MCF 10A (cell line): ENCODE measurements at regions not wholly inside any gene's neighbourhood (a gene's known extent, or its start where the extent isn't known, plus 50 kb on each side); places are given as distances from the start of the nearest gene placed in this dataset.
A peak's percentile ranks its signal among the peaks of the same experiment; 100 is the strongest.

ENCODE experiments used
- BruUV-seq: library from RNA; stranded (reverse); fragments of 400-500 nt; replicated peaks from 2 replicates; lab custom pipeline; 2021; lab: Mats Ljungman, UMichigan
- CTCF ChIA-PET: fragments of 300-600 bp; sonication (Branson Sonifier 250); formaldehyde crosslinking; extraction: SDS; loops from one replicate; lab custom pipeline; 2021; ENCODE audit warnings: antibody characterized with exemption, inconsistent platforms; lab: Yijun Ruan, JAX
- POLR2A ChIA-PET: fragments of 300-600, 350-650 bp; sonication (Branson Sonifier 250); formaldehyde crosslinking; extraction: SDS; loops from one replicate; lab custom pipeline; 2020; ENCODE audit warnings: antibody characterized with exemption, inconsistent platforms; lab: Yijun Ruan, JAX
- DNase-seq: peaks from one replicate; pipeline ENCODE4 v3.0.0-alpha.2; 2018; ENCODE audit not compliant: unreplicated experiment
- H3K27ac Mint-ChIP-seq: one replicate; pipeline ENCODE4 v1.8.0; 2022; ENCODE audit warnings: mild to moderate bottlenecking, low read depth, mixed read lengths; ENCODE audit not compliant: unreplicated experiment
- H3K27me3 Mint-ChIP-seq: one replicate; pipeline ENCODE4 v1.8.0; 2022; ENCODE audit warnings: mixed read lengths; ENCODE audit not compliant: insufficient read depth, unreplicated experiment
- H3K36me3 Mint-ChIP-seq: one replicate; pipeline ENCODE4 v1.8.0; 2022; ENCODE audit warnings: mild to moderate bottlenecking, moderate library complexity, mixed read lengths; ENCODE audit not compliant: insufficient read depth, unreplicated experiment
- H3K4me1 Mint-ChIP-seq: one replicate; pipeline ENCODE4 v1.8.0; 2022; ENCODE audit warnings: mixed read lengths; ENCODE audit not compliant: insufficient read depth, unreplicated experiment
- H3K4me3 Mint-ChIP-seq: one replicate; pipeline ENCODE4 v1.8.0; 2022; ENCODE audit warnings: mild to moderate bottlenecking, moderate library complexity, mixed read lengths; ENCODE audit not compliant: unreplicated experiment
- H3K9me3 Mint-ChIP-seq: one replicate; pipeline ENCODE4 v1.8.0; 2022; ENCODE audit warnings: mixed read lengths; ENCODE audit not compliant: unreplicated experiment
- intact Hi-C: fragments of 100-400 bp; cut with micrococcal nuclease; formaldehyde crosslinking; loops from 2 replicates; pipeline ENCODE4 v1.14.1; 2022
- TF ChIP-seq, protein P1 (sequence below): fragments of 200-600 bp; IDR thresholded peaks from one replicate; pipeline ENCODE4 v1.8.0; 2022; ENCODE audit warnings: antibody characterized with exemption, mild to moderate bottlenecking; ENCODE audit not compliant: unreplicated experiment

DNA sequence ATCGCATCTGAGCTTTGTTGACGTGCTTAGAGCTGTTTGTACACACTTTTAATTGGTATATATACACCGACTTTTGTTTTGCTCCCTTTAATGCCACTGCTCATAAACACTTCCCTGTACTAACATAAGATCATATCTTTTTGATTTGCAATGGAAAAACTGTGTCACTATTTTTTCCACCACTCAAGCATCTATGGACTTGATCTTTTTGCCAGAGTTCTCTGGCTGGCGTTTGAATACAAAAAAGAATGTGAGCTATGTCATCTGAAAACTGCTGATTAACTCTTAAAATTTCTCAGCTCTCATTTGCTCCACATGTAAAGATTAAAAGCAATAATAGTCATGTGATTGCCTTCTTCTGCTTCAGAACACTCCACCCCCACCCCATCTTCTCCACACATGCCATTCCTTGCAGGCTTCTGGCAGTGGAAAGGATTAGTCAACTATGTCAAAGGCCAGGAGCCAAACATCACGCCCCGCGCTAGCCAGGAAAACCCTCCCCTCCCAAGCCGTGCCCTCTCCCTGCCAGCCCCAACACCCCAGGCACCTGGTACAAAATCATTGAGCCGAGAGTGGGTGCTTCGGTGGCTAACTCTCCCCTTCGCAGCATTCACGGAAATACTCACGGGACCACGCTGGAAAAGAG lies 123.4 kb upstream of the MEF2A start:
- TF ChIP-seq, protein P1, sequence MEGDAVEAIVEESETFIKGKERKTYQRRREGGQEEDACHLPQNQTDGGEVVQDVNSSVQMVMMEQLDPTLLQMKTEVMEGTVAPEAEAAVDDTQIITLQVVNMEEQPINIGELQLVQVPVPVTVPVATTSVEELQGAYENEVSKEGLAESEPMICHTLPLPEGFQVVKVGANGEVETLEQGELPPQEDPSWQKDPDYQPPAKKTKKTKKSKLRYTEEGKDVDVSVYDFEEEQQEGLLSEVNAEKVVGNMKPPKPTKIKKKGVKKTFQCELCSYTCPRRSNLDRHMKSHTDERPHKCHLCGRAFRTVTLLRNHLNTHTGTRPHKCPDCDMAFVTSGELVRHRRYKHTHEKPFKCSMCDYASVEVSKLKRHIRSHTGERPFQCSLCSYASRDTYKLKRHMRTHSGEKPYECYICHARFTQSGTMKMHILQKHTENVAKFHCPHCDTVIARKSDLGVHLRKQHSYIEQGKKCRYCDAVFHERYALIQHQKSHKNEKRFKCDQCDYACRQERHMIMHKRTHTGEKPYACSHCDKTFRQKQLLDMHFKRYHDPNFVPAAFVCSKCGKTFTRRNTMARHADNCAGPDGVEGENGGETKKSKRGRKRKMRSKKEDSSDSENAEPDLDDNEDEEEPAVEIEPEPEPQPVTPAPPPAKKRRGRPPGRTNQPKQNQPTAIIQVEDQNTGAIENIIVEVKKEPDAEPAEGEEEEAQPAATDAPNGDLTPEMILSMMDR = no peak
- peak overlapping the region; percentile 60 for H3K4me3 Mint-ChIP-seq
- DNase-seq = peak; percentile 90
- peak overlapping the region; percentile 88 for H3K27ac Mint-ChIP-seq
- peaks cover 7% of the 10 kb centered on the region for H3K36me3 Mint-ChIP-seq
- no peaks in the 10 kb centered on the region for H3K27me3 Mint-ChIP-seq
- ChIA-PET POLR2A (interaction anchor here (0.5 to 5.1 kb wide), 12 partner anchors 8 to 414 kb away, joined by 3 to 36 read pairs (median 4); partner anchors contain the start of gene MEF2A), CTCF (interaction anchor here (1.6 to 1.7 kb wide), 2 partner anchors 156 to 262 kb away, joined by 5 read pairs; no protein-coding TSS in a partner anchor)
- no TSS peak for BruUV-seq
- no peaks in the 10 kb centered on the region for H3K9me3 Mint-ChIP-seq
- peaks cover 28% of the 10 kb centered on the region for H3K4me1 Mint-ChIP-seq
- intact Hi-C loops = no loop called here

DNA sequence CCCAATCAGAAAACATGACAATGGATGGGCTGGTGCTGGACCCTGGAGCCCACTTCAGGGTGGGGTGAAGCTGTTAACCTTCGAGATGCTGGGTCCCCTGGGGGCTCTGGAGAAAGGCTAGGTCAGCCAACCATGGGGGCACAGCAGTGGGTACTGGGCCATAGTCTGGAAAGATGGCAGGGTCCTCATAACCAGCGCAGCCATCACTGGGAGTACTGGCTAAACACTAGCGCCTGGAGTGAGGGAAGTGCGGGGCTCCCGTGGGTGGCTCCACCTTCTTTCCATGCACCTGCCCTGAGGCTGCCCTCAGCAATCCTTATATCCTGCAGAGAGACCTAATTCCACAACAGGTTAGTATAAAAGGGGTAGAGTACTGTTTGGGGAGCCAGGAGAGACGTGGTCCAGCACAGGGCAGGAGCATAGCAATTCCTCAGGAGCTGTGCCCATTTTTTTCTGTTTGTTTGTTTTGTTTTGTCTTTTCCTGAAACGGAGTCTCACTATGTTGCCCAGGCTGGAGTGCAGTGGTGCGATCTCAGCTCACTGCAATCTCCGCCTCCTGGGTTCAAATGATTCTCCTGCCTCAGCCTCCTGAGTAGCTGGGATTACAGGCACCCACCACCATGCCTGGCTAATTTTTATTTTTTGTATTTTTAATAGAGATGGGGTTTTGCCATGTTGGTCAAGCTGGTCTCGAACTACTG lies 122.6 kb upstream of the MEF2A start:
- no TSS peak for BruUV-seq
- DNase-seq = no peak
- Mint-ChIP-seq H3K4me1 (peaks cover 28% of the 10 kb centered on the region), H3K36me3 (peaks cover 7% of the 10 kb centered on the region), H3K4me3 (peak overlapping the region; percentile 60), H3K27me3 (no peaks in the 10 kb centered on the region), H3K9me3 (no peaks in the 10 kb centered on the region), H3K27ac (peak overlapping the region; percentile 88)
- ChIA-PET CTCF (interaction anchor here (0.6 to 1.7 kb wide), 3 partner anchors 34 to 261 kb away, joined by 3 to 5 read pairs (median 3); no protein-coding TSS in a partner anchor), POLR2A (interaction anchor here (0.5 to 5.1 kb wide), 8 partner anchors 10 to 261 kb away, joined by 3 to 36 read pairs (median 4); partner anchors contain the start of gene MEF2A)
- intact Hi-C loops = no loop called here
- TF ChIP-seq, protein P1 = no peak

DNA sequence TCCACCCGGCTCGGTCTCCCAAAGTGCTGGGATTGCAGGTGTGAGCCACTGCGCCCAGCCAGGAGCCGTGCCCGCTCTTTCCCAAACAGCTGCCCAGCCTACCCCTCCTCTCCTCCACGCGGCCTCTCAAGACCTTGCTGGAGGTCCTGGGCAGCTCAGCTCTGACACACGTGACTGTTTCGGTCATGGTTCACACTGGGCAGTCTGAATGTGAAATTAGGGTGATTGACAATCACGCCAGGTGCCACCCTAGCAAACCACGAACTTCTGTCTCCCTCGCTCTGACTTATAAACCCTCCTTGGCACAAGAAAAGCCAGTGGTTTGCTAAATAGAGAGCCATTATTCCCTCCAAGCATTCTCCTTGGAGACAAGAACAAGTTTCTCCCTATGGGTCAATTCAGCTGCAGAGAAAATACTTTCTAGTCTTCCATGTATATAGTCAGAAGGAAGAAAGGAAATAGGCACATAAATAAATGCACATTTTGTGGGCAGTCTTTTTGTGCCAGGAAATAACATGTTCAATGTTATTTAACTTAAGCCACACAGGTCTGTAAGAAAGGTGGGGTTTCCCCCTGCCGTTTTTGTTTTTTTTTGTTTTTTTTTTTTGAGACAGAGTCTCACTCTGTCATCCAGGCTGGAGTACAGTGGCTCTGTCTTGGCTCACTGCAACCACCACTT lies 121.9 kb upstream of the MEF2A start:
- H3K9me3 Mint-ChIP-seq = no peaks in the 10 kb centered on the region
- POLR2A ChIA-PET = interaction anchor here (0.9 to 5.1 kb wide), 3 partner anchors 8 to 260 kb away, joined by 3 to 36 read pairs (median 4); no protein-coding TSS in a partner anchor
- intact Hi-C loops = no loop called here

More for the DNA sequence above, 121.9 kb upstream of the MEF2A start:
- Mint-ChIP-seq H3K4me1 (peaks cover 28% of the 10 kb centered on the region), H3K4me3 (no peak overlapping the region), H3K27me3 (no peaks in the 10 kb centered on the region), H3K27ac (no peak overlapping the region), H3K36me3 (peaks cover 7% of the 10 kb centered on the region)
- CTCF ChIA-PET = interaction anchor here (0.6 to 1.7 kb wide), 3 partner anchors 35 to 260 kb away, joined by 3 to 5 read pairs (median 3); no protein-coding TSS in a partner anchor
- BruUV-seq = no TSS peak
- DNase-seq = no peak
- TF ChIP-seq, protein P1 = no peak
